HUDEP-2 (cell line): ENCODE measurements at regions not wholly inside any gene's neighbourhood (a gene's known extent, or its start where the extent isn't known, plus 50 kb on each side); places are given as distances from the start of the nearest gene placed in this dataset.
"Not testable (repeated sequence)": the region's sequence is repeated elsewhere in the genome, so short reads cannot be mapped to it uniquely, and the experiment has no call there.

Experiments
- DNase-seq, 76 experiments: peaks; one replicate each; lab custom pipeline; 2025; ENCODE audit not compliant: unreplicated experiment in 76 of 76; lab: John Stamatoyannopoulos, UW

DNA sequence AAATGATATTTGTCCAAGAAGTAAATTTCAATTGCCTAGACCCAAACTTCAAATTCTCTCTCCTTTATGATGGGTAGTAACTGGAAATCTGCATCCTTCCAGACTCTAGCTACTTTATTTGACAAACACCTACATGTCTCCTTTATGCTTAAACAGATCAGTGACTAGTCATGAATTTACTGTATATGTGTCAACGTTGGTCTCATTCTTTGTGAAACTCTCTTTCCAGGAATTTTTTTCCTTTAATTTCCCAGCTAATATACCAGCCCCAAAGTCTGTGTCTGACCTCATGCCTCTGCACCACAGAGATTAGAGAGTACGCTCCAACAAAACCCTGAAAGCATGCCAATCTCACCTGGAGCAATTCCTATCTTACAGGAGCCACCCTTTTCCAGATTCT lies 811.2 kb upstream of the NCAM2 start:
- DNase-seq, result no peak

DNA sequence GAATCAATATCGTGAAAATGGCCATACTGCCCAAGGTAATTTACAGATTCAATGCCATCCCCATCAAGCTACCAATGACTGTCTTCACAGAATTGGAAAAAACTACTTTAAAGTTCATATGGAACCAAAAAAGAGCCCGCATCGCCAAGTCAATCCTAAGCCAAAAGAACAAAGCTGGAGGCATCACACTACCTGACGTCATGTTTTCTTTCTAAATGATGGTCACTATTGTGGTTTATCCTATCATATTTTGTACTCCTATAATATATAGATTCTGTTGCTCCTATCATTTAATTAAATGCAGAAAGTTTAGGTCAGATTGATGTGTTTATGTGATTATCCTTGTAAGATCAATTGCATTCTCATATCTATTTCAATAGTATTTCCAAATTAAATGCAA lies 796.9 kb upstream of the NCAM2 start:
- not testable (repeated sequence) for DNase-seq

DNA sequence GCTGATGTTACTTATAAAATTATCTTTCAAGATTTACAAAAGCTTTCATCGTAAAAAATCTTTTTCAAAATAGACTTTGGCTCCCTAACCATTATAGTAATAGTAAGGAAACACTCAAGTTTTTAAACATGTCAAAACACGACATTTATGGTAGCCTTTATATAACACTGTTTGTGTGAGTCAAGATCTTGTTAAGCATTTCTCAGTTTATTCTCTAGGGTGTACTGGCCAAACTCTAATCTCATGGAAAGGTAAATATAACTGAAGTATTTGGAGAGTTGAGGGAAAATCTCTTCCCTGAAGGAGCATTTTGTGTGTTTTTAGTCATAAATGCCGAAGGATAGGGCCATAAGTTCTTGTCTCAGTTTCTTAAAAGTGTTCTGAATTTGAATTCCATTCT lies 790.9 kb upstream of the NCAM2 start:
- no peak for DNase-seq

DNA sequence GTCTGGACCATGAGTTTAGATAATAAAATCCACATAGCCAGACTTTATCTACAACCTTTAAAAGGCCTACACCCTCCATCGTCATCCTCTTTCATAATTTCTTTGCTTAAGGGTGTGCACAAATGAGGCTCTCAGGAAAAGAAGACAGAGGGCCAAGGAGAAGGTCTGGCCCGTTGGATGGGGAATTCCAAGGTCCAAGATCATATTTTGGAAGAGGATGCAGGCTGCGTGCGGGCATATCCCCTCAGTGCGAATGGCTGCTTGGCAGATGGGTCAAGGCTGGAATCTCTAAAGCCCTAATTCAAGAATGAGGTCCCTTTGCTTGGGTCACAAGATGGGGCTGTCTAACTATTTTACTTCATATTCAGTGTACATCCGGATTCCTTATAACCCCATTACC lies 782.2 kb upstream of the NCAM2 start:
- DNase-seq, result no peak

DNA sequence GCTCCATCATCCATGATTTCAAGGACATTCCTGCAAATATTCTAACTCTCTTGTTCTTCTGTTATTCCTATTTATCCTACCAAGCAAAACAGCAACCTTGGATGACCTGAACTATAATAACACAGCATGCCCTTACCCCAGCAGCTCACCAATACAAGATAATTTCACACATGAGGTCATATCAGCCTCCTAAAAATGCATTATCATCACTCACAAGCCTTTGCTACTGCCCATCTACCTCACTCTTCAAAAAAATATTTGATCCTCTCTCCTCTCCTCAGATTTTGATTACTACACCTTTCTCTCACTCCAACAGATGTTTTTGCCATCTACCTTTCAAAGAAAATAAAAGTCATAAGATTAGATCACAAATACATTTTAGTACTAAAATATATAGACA lies 777.6 kb upstream of the NCAM2 start:
- no peak for DNase-seq

DNA sequence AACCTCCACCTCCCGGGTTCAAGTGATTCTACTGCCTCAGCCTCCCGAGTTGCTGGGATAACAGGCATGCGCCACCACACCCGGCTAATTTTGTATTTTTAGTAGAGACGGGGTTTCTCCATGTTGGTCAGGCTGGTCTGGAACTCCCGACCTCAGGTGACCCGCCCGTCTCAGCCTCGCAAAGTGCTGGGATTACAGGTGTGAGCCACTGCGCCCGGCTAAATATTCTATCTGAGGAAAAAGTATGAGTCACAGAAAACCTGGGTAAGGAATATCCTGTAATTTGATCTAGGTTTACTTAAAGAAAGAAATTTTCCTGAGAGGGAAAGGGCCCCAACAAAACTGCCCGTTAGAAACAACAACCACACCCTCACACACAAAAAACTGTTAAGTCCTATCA lies 776.2 kb upstream of the NCAM2 start:
- DNase-seq, result not testable (repeated sequence)

DNA sequence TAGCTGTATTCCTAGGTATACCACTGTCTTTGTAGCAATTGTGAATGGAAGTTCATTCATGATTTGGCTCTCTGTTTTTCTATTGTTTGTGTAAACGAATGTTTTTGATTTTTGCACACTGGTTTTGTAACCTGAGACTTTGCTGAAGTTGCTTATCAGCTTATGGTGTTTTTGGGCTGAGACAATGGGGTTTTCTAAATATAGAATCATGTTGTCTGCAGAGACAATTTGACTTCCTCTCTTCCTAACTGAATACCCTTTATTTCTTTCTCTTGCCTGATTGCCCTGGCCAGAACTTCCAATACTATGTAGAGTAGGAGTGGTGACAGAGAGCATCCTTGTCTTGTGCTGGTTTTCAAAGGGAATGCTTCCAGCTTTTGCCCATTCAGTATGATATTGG lies 761.6 kb upstream of the NCAM2 start:
- DNase-seq, result not testable (repeated sequence)

DNA sequence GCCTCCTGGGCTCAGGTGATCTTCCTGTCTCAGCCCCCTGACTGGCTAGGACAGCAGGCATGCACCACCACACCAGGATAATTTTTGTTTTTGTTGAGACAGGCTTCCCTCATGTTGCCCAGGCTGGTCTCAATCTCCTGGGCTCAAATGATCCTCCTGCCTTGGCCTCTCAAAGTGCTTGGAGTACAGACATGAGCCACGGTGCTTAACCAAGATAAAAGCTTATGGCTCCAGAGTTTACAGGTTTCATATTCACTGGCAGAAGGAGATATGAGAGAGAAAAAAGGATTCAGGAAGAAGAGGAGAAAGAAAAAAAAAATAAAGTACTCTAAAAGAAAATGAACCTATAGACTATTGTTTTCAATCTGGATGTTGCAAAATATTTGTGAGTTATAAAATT lies 748.8 kb upstream of the NCAM2 start:
- DNase-seq, result no peak

DNA sequence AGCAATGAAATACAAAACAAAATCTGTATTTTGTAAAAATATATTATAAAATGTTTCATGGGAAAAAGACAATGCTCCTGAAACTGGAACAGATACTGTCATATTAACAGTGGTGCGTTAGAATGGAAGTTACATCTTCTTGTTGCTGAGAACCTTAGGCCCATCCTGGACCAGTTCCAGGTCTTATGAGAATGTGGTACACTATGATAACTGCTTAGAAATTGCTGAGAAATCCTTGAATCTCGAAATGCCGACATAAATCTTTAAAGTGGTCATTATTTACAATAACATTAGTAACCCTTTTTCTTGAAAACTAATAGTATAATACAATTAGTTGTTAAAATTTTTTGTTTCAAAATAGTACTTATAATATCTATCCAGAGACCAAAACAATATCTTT lies 747.9 kb upstream of the NCAM2 start:
- peak in 31 of 76 experiments; percentile 2 to 71 (median 34) for DNase-seq

DNA sequence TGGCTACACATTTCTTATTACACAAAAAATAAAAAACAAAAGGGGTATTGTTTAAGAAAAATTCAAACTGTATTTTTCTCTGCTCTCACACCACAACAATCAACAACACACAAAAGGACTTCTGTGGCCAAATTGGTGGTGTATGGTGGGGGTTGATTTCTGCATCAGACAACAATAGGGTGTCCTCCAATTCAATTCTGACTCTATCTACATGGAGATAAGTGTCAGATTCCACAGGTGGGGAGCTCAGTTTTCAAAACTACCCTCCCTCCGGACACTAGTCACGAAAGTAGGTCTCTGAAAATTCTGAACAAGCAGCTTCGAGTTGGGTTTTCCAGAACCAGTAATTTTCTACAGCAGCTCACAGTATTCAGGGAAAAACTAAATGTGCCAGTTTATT lies 744.9 kb upstream of the NCAM2 start:
- no peak for DNase-seq

DNA sequence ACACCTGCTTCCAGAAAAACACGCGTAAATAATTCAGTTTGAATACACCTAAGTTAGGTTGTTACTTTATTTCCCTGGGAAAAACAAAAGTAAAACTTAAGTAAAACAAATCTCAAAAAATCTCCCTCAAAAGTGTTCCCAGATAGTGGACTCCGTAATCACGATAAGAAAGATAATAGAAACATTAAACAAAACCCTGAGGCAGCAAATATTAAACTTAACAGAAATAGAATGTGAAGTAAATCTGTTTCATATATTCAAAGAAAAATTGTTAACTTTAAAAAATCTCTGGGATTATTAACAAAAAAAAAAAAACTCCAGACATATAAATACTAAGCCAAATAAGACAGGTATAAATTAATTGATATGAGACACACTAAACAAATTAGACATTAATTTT lies 743.2 kb upstream of the NCAM2 start:
- no peak for DNase-seq

DNA sequence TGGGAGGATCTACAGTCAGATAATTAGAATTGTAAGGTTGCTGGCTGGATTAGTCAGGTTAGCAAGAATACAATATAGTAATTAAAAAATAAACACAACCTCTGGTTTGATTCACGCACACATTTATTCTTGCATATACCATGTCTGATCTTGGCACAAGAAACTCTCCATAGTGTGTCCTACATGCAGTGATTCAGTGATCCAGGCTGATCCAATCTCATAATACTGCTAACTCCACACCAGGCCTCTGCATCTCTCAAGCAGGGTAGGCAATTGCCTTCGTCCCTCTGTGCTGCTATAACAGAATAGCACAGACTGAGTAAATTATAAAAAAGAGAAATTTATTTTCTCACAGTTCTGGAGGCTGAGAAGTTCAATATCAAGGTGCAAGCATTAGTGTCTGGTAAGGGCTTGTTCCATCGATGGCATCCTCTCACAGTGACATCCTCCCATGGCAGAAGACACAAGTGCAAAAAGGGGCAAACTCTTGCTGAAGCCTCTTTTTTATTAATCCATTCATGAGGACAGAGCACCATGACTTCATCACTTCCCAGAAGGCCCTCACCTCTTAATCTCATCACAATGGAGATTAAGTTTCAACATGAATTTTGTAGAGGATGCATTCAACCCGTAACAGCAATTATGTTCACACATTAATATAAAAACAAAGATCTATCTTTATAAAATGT lies 741.0 kb upstream of the NCAM2 start:
- peak in 5 of 76 experiments; percentile 3 to 27 (median 19) for DNase-seq

DNA sequence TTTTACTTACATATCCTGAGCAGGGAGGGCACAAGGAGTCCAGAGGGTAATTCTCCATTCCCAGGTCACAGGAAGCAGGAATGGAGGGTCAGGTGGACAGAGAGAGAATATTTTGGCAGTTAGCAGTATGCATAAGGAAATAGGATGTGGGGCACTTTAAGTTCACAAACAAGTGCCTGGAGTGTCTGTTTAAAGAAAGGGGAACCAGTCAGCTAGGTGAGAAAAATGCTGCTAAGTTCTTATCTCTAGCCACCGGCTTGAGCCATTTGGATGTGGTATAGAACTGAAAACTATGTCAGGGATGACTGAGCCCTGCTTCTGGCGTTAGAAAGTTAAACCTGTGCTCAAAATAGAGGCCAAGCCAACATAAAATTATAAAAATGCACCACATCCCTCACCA lies 739.7 kb upstream of the NCAM2 start:
- DNase-seq, result peak in 56 of 76 experiments; percentile 7 to 93 (median 60)

DNA sequence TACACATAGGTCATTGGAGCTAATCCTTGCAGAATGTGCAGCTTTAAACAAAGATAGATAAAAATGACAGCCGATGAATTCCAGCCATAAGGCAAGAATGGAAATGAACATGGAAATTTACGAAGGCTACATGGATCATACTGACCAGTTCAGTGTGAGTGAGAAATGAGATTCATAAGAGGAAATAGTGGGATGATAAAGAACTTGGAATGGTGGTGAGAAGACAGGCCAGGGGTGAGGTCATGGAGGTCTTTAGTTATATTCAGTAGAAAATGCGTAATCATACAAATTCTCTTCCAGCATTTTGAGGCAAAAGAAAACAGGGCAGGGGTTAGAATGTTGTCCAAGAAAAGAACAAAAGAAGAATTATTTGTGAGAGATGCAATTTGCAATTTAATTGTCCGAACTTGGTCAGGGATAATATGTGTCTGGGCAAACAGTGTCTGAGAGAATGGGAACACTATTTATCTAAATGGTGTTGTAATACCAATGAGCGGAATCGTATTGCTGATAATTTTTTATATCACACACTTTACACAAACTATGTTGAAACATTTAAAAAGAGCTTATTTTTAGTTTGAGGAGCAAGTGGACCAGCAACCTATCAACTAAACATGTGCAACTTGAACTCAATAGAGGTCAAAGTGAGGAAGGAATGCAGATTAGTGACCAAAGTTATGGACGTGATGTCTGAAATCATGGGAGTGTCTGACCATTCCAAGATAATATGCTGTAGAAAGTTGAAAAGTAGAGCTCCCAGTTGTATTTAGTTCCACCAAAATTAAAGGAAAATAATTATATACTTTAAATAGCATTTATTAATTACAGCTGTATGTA lies 739.0 kb upstream of the NCAM2 start:
- DNase-seq, result no peak

DNA sequence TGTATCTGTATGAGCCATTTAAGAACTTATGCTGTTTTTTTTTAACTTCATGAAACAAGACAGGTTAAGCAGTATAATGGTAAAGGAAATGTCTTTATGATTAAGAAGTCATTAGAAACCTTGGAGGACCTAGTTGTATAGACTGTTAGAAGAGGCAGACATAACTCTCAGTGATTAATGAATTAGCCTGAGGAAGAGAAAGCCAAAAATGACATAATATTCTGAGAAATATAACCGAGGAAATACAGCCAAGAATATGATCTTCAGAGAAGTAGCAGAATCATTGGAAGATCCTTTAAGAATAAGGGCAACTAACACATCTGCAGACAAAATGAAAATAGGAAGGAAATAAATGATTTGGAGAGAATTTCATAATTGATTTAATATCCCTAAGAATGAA lies 738.1 kb upstream of the NCAM2 start:
- DNase-seq, result no peak

DNA sequence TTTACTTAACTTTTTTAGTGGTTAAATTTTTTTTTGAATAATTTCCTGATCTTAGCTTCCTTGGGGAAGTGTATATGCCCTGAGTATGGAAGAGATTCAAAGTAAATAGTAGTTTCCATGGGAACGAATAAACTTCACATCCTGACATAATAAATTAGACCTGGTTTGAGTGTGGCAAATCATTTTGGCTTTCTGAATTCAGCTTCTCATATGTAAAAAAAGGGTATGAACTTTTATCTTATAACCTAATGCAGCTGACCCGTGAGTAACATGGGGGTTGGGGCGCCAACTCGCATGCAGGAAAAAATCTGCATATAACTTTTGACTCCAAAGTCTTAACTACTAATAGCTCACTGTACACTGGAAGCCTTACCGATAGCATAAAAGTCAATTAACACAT lies 736.8 kb upstream of the NCAM2 start:
- DNase-seq, result no peak

DNA sequence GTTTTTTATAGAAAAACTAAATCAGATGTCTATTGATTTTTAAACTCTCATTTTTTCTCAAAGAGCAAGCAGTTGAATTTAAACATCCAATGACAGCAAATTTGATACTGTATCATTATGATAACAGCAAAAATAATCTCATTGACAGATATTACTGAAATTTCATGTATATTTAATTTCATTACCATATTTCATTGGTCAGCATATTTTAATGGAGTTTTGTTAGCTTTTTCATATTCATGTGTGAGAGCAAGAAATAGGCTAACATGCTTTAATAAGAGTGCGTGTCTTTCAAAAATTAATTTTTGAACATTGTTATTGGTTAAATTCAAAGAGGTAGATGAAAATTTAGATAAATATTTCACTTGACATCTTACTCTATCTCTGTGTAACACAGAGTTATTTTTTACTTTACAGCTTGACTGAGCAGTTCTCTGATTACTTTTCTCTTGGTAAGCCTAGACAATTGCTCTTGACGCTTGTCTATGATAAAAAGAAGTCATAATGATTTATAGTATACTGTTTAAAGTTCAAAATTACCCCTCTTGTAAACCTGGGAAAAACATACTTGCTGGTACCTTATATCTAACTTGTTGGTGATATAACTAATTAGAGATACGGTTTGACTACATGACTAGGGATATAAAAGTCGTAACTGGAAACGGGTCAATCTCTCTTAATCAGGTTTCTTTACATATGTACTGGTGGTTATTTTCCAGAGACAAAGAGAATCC lies 732.3 kb upstream of the NCAM2 start:
- DNase-seq, result no peak

DNA sequence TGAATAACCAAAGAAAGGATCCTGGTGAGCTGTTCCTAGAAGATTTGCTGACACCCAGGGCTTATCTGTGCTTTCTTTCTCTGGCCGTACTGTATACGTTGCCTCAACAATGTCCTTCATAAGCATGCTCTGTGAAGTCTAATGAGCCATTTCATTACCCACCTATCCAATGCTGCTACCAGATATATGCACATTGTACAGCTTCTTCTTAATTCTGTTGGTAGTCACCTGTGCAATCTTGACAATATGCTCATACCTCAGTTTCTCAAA lies 731.8 kb upstream of the NCAM2 start:
- no peak for DNase-seq

DNA sequence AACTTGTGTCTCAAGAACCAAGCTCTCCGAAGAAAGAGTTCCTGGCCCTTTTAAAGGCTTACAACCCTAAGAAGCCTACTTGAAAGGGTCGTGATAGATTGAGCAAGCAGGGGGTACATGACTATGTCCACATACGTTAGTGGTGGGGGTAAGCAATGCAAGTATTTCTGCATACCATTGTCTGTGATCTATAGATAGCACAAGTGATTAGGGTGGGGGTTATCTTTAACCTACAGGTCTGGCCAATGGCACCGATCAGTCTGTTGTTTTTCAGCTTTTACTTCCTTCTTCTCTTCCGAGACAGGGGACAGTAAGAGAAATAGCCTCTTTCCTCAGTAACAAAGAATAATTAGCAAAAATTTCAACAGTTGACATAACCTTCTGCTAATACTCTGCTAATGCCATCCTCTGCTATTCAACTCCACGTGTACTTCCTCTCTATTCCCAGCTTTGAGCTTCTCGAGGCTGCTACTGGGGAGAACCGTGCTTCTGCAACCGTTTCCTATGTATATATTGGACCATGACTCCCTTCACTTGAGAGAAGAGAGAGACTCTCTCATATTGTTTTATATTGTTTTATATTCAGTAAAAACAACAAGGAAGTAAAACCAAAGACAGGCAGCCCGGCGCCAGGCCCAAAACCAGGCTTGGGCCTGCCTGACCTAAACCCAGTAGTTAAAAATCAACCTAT lies 727.7 kb upstream of the NCAM2 start:
- peak in 5 of 76 experiments; percentile 7 to 34 (median 21) for DNase-seq

DNA sequence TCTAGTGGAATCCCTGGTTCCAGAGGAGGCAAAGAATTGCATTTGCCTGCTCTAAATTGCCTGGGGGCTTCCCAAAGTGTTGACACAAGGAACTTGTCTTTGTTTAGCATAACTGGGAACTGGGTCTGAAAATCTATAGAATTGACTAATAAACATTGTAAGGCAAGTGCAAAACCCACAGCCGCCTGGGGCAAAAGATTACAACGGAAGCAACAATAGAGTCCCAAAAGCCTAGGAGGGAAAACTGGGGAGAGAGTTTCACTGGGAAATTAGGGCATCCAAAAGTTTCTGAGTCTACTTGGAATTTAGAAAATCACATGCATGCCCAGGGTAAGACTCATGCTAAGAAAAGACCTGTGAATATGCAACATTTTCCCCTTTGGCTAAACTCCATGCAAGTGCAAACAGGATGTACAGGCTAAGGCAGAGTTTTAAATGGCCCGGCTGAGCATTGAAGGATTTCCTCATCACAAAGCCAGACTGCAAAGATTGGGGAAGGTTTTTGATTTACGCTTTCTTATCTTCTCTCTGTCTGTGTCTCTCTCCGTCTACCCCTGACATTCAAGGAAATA lies 725.3 kb upstream of the NCAM2 start:
- DNase-seq, result no peak

DNA sequence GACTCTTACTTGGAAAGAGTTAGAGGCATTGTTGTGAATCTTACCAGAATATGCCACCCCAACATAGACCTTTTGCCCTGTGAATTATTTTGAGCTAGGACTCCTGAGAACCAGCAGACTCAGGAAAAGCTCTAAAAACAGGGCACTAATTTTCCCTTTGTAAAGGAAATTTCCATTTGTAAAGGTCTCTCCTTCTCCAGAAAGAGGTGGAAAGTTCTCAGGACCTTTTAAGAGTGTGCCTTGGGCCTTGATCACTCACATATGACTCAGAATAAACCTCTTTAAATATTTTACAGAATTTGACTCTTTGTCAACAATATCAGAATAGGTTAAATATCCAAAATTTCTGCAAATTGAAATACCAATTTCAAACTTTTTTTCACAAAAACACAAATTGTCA lies 721.8 kb upstream of the NCAM2 start:
- DNase-seq, result no peak
